GM23248 (cell line): ENCODE measurements at regions not wholly inside any gene's neighbourhood (a gene's known extent, or its start where the extent isn't known, plus 50 kb on each side); places are given as distances from the start of the nearest gene placed in this dataset.

ENCODE experiments used
- EZH2 ChIP-seq: fragments of 200-600 bp; sonication (generic); IDR thresholded peaks from 2 replicates; pipeline ENCODE4 v1.6.1; 2018; ENCODE audit warnings: antibody characterized with exemption, mild to moderate bottlenecking; ENCODE audit not compliant: insufficient read depth, poor library complexity, severe bottlenecking
- EZH2phosphoT487 ChIP-seq: fragments of 200-600 bp; sonication (generic); IDR thresholded peaks from 2 replicates; pipeline ENCODE4 v1.6.1; 2018; ENCODE audit warnings: antibody characterized with exemption, moderate library complexity, mild to moderate bottlenecking, low read depth; ENCODE audit not compliant: insufficient read depth

- TF ChIP-seq EZH2, result no peak
- TF ChIP-seq EZH2phosphoT487, result no peak
These were observed 1227.8 kb downstream of the FAM133A start for GRCh38 chrX:94901849-94902248.
